Hippocampal formation (tissue), 2 donors: ENCODE measurements at regions not wholly inside any gene's neighbourhood (a gene's known extent, or its start where the extent isn't known, plus 50 kb on each side); places are given as distances from the start of the nearest gene placed in this dataset.

Source experiments
- DNase-seq, 2 donors: peaks; one replicate each; lab custom pipeline; 2025; lab: John Stamatoyannopoulos, UW

DNA sequence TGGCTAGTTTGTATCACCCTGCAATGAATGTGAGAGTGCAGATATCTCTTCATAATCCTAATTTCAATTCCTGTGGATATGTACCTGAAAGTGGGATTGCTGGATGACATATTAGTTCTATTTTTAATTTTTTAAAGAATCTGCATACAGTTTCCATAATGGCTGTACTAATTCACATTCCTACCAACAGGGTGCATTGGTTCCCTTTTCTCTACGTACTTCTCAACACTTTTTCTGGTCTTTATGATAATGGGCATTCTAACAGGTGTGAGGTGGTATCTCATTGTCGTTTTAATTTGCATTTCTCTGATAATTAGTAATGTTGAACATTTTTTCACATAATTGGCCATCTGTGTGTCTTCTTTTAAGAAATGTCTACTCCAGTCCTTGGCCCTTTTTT, 927.5 kb downstream of the DTWD2 start:
- DNase-seq: no peak

GRCh38 chr5:118052503-118052902, 935.8 kb downstream of the DTWD2 start:
- DNase-seq: no peak

DNA sequence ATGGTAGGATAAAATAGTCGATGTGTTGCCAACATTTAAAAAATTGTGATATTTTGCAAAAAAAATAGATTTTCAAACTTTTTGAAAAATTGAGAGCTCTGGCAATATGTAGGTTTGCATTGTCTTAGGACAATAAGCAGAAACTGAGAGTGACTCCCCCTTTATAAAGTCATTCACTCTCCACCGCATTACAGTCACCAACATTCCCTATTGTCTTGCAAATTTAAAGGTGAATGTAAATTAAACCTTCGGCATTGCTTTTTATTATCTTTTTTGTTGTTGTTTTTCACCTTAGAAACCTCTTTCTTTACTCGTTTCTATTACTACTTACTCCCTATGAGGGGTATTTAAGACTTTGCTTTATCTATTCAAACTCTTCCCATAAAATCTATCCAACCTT, 944.2 kb downstream of the DTWD2 start:
- no peak for DNase-seq

DNA sequence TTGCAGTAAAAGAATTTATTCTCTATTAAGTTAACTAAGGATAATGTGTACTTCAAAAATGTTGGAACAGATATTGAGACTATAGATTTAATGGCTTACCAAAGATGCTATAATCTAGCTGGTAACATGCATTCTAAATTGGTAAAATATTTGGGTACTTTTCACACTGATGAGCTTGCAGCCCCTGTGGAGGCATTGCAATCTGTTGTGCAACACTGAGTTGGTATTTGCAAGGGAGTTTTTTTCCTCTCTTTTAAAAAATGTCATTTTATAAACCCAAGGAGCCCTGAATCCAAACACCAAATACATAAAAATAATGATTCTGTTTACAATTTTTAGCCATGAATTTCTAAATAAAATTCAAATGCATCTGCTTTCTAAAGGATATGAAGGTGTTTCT, 944.8 kb downstream of the DTWD2 start:
- no peak for DNase-seq

- DNase-seq: peak in 1 of 2 donors; percentile 66
Measured at GRCh38 chr5:118042076-118042475, 946.3 kb downstream of the DTWD2 start.

- DNase-seq: no peak
Measured at GRCh38 chr5:118040496-118040895, 947.9 kb downstream of the DTWD2 start.

DNA sequence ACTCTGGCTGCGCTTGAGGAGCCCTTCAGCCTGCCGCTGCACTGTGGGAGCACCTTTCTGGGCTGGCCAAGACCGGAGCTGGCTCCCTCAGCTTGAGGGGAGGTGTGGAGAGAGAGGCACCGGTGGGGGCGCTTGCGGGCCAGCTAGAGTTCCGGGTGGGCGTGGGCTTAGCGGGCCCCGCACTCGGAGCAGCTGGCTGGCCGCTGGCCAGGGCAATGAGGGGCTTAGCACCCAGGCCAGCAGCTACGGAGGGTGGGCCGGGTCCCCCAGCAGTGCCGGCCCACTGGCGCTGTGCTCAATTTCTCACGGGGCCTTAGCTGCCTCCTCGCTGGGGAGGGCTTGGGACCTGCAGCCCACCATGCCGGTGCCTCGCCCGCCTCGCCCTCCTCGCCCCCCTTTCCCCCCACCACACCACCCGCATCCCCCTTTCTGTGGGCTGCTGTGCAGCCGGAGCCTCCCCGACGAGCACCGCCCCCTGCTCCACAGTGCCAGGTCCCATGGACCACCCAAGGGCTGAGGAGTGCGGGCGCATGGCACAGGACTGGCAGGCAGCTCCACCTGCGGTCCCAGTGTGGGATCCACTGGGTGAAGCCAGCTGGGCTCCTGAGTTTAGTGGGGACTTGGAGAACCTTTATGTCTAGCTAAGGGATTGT, 954.5 kb downstream of the DTWD2 start:
- no peak for DNase-seq

GRCh38 chr5:118029807-118030206, 958.5 kb downstream of the DTWD2 start:
- DNase-seq: no peak

DNA sequence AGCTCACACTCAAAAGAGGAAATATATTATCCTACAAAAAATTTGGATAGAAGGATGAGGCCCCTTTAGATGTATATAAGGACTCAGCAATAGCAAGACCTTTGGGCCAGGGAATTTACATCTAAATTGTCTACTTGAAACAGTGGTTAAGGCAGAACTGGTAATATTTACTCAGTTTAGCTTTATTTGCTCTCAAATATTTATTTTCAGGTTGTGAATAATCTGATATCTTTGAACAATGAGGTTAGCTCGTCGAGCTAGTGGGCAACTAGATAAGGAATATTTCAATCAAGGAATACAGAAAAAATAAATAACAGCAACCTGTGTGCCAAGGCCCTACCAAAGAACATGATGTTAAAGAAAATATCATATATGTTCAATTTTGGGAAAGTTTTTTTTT, 966.3 kb downstream of the DTWD2 start:
- no peak for DNase-seq

- peak; percentile 4 to 72 for DNase-seq
Measured at GRCh38 chr5:118017536-118017935, 970.8 kb downstream of the DTWD2 start.

DNA sequence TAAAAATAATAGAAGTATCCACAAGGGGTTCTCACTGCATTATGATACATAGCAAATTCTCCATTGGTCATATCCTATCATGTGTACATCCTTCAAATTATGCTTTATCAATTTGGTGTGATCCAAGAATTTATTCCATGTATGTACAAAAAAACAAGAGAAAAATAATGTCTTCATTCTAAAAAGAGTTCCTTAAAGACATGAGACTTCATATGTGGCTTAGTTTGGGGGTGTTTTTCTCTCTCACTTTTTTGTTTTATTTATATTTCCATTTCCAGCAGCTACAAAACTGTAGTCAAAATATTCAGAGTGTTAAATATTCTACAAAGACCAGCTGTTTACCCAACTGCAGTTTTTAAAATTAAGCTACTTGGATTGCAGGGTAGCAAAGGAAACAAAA, 972.0 kb downstream of the DTWD2 start:
- DNase-seq: no peak

- DNase-seq: no peak
Measured at GRCh38 chr5:118015511-118015910, 972.8 kb downstream of the DTWD2 start.

- no peak for DNase-seq
Measured at GRCh38 chr5:118009741-118010297, 978.5 kb downstream of the DTWD2 start.

GRCh38 chr5:118008779-118009178, 979.6 kb downstream of the DTWD2 start:
- DNase-seq: no peak

DNA sequence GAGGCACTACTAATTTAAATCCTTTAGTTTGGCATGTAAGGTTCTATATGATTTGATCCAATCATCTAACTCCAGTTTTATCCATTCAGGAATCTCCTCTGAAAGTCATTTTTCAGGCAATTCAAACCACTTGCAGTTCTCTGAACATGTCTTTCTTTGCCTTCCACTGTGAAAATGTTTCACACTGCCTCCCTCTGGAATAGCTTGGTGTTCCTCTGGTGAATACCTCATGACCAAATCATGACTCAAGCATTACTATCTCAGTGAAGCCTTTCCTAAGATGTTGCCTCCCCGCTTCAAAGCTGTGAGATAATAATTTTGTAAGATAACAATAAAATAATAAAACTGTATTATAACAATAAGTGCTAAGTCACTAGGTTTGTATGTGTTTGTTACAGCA, 981.1 kb downstream of the DTWD2 start:
- no peak for DNase-seq

DNA sequence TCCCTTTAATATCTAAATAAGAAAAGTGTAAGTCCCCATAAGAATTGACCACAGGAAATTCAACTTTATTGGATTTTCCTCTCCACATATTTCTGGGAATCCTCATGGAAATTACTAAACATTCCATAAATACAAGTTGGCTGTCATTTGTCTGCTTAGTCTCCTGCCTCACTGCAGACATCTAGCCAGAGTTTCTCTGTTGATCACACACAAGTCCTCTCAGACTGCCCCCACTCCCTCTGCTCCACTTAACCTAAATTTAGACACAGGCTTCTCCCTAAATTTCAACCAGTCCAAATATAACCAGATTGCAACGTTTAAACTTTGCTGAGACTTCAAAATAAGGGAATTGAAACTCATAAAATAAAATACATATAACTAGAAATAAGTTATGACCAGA, 982.1 kb downstream of the DTWD2 start:
- DNase-seq: no peak

GRCh38 chr5:117999939-118000549, 988.3 kb downstream of the DTWD2 start:
- no peak for DNase-seq

DNA sequence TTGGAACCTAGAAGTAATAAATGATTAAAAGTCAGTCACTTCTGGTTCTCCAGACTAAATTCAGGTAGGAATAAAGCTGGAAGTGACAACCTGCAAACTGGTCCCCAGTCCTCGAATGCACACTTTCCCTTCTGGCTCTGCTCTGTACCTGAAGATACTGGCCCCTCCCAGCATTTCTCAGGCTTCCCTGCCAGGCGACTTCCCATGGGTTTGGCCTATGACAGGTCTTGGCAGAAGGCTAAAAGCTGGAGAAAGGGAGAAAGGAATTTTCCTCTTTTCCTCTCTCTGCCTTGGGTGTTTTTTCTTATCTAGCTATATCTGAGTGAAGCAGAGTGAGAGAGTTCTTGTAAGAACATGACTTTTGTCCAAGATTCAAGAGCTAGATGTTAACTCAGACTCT, 1005.7 kb downstream of the DTWD2 start:
- DNase-seq: no peak

- DNase-seq: no peak
Measured at GRCh38 chr5:117973785-117974184, 1014.6 kb downstream of the DTWD2 start.

- no peak for DNase-seq
Measured at GRCh38 chr5:117955831-117956230, 1032.5 kb downstream of the DTWD2 start.

DNA sequence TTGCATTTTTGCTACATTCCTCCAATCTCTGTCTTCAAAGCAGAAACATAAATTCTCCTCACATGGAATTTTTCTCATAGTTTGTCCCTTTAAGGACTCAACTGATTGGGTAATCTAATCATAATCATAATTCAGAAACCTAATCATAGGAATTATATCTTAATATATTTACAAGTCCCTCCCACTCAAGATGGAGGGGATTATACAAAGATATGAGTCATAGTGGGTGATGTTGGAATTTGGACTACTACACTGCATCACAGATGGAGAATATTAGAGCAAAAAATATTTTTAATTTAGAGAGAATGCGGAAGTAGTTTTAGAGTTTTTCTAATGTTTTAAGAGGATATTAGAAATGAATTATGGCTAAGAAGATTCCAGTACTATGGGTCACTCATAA, 1034.0 kb downstream of the DTWD2 start:
- no peak for DNase-seq

DNA sequence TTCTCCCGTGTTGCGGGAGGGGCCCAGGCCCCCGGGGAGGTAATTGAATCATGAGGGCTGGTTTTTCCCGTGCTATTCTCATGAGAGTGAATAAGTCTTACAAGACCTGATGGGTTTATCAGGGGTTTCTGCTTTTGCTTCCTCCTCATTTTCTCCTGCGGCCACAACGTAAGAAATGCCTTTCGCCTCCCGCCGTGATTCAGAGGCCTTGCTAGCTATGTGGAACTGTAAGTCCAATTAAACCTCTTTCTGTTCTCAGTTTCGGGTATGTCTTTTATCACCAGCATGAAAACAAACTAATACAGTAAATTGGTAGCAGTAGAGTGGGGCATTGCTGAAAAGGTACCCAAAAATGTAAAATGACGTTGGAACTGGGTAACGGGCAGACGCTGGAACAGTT, 1035.1 kb downstream of the DTWD2 start:
- no peak for DNase-seq

DNA sequence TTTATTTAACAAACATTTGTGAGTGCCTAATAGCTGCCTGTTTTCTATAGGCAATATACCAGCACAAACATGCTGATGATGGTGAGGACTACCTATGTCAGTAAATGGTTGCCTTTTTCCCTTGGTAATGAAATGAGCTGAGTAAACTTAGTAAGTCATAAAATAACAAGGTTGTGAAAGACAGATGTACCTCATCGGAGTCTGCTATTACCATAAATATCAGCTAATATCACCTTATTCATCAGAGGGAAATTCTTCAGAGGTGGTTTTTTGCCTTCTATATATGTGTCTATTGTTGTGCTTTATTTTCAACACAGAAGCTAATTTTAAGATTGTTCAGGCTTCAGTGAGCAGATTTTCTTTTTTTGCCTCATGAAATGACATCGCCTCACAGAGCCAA, 1040.5 kb downstream of the DTWD2 start:
- no peak for DNase-seq

DNA sequence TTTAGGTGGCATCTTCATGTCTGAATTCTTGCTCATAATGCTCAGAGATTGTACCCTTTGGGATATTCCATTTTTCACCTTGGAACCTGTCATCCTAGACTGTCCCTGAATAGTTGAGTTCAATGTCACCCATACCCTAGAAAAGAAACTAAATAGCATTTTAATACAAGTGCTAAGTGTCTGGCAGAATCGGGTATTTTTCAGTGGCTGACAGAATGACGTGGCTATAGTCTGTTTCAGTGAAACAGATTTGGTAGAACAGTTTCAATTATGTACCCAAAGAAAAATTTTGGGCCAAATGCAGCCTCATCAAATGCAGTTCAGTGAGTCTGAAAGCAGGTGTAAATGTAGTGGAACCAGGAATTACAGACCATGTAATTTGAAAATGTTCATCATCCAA, 1041.2 kb downstream of the DTWD2 start:
- no peak for DNase-seq
